ENCODE measurements at regions not wholly inside any gene's neighbourhood (a gene's known extent, or its start where the extent isn't known, plus 50 kb on each side); places are given as distances from the start of the nearest gene placed in this dataset.

- TF ChIP-seq CTCF (IDR thresholded peaks at IDR 0.05) = no peak
- TF ChIP-seq POLR2A (IDR thresholded peaks at IDR 0.05) = no peak
Observed at GRCh38 chr2:221289389-221289788, 282.7 kb downstream of the EPHA4 start.

Measured in thyroid gland (tissue), 4 donors.